ENCODE measurements at regions not wholly inside any gene's neighbourhood (a gene's known extent, or its start where the extent isn't known, plus 50 kb on each side); places are given as distances from the start of the nearest gene placed in this dataset.

DNA sequence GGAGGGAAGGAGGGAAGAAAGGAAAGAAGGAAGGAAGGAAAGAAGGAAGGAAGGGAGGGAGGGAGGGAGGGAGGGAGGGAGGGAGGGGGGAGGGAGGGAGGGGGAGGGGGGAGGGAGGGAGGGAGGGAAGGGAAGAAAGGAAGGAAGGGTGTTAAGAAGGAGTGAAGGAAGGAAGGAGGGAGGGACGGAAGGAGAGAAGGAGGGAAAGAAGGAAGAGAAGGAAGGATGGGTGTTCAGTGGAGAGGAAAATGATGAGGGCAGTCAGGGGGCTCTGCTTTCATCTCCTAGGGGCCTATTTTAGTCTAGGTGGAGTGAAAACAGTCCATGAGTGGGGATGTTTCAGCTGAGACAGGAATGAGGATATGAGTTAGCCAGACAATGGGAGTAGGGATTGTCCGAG lies 357.0 kb upstream of the C16orf82 start:
- no peak for TF ChIP-seq EZH2 (IDR thresholded peaks at IDR 0.05; ENCODE audit: insufficient read depth, poor library complexity, severe bottlenecking)
- no peak for TF ChIP-seq EZH2phosphoT487 (IDR thresholded peaks at IDR 0.05; ENCODE audit: insufficient read depth, low read depth)
